Left ventricle myocardium inferior (tissue), 1 donor: ENCODE measurements at regions not wholly inside any gene's neighbourhood (a gene's known extent, or its start where the extent isn't known, plus 50 kb on each side); places are given as distances from the start of the nearest gene placed in this dataset.
A peak's percentile ranks its signal among the peaks of the same experiment; 100 is the strongest.

Experiments used
- DNase-seq: peaks from one replicate; pipeline ENCODE4 v3.0.0-alpha.2; 2020
- H3K27ac ChIP-seq: fragments of 200-600 bp; replicated peaks from 2 replicates; pipeline ENCODE4 v1.8.0; 2021
- H3K27me3 ChIP-seq: fragments of 200-600 bp; 2 replicates; pipeline ENCODE4 v1.8.0; 2021; ENCODE audit warnings: low read depth
- H3K36me3 ChIP-seq: fragments of 200-600 bp; 2 replicates; pipeline ENCODE4 v1.8.0; 2021
- H3K4me1 ChIP-seq: fragments of 200-600 bp; 2 replicates; pipeline ENCODE4 v1.8.0; 2021
- H3K4me3 ChIP-seq: fragments of 200-600 bp; 2 replicates; pipeline ENCODE4 v1.8.0; 2021; ENCODE audit warnings: mild to moderate bottlenecking, moderate library complexity
- H3K9me3 ChIP-seq: fragments of 200-600 bp; replicated peaks from 2 replicates; pipeline ENCODE4 v1.8.0; 2021
- CTCF ChIP-seq: fragments of 200-600 bp; IDR thresholded peaks from 2 replicates; pipeline ENCODE4 v1.8.0; 2021; ENCODE audit warnings: antibody characterized with exemption, mild to moderate bottlenecking, borderline replicate concordance
- intact Hi-C: fragments of 100-400 bp; cut with micrococcal nuclease; formaldehyde crosslinking; loops from one replicate; pipeline ENCODE4 v1.11.0; 2022
- donor health status: DM: no; HTN: yes; CAD: no; lungs with severe emphysema.

DNA sequence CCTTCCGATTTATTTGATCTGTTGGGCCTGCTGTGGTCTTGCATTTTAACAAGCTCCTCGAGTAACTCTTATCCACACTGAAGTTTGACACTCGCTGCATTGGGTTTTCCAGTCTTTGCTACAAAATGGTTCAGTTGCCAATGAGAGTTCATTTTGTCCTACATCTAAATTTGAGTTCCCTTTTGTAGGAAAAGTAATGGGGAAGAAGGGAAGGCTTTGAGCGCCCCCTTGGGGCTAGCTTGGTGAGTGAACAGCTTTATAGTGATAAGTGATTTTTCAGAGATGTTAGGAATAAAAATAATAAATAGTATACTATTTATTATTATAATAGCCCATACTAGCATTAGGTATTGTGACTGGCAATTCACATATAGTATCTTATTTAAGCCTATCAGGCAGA is 89.9 kb upstream of the GNAQ start:
- Histone ChIP-seq H3K9me3 (peaks cover 7% of the 10 kb centered on the region), H3K36me3 (no peaks in the 10 kb centered on the region), H3K4me3 (no peak overlapping the region), H3K27ac (no peak overlapping the region), H3K4me1 (no peaks in the 10 kb centered on the region), H3K27me3 (no peaks in the 10 kb centered on the region)
- TF ChIP-seq CTCF, result peak; percentile 60
- peak; percentile 45 for DNase-seq
- intact Hi-C loops, result no loop called here

DNA sequence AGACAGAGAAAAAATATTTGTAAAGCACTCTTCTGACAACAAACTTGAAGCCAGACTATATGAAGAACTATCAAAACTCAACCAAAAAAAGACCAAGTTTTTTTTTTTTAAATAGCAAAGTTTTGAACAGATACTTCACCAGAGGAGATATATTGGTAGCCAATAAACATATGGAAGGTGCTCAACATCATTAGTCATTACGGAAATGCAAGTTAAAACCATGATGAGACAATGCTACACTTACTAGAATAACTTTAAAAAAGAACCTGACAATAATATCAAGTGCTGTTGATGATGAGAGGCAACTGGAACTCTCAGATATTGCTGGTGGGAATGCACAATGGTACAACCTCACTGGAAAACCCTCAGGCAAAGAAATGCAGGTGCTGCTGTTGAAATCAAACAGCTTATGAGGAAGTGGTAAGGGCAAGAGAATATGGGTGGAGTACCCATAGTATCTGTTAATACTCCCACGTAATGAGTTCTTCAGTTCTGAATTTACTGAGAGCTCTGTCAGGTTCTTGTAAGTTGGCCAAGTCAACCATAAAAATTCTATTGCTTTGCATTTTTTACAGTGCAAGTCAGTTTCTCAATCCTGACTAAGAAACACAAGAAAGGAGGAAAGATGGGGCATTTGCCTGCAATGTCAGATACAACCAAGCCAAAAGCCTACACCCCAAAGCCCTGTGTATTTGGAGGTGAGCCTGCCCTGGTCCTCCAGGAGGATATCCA is 87.3 kb upstream of the GNAQ start:
- no peaks in the 10 kb centered on the region for H3K27me3 ChIP-seq
- intact Hi-C loops, result no loop called here
- H3K27ac ChIP-seq, result no peak overlapping the region
- H3K4me1 ChIP-seq, result no peaks in the 10 kb centered on the region
- no peak for TF ChIP-seq CTCF
- H3K9me3 ChIP-seq, result peaks cover 7% of the 10 kb centered on the region
- no peak for DNase-seq
- no peak overlapping the region for H3K4me3 ChIP-seq
- no peaks in the 10 kb centered on the region for H3K36me3 ChIP-seq

DNA sequence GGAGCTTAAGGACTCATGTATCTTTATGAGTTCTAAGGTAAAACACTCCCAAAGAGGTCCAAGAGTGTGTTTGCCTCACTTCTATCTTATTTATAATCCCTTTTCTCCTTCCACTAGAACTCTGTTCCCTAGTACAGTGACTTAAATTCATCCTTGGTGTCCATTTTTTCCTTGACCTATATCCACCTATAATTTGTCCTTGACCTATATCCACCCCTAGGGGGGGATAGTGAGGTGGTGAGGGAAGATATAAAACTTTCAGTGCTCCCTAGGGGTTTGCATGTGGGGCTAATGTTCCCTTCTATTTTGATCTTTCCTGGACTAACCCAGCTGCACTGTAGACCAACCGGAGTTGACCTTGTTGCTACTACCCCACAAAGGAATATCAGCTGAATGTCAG is 83.5 kb upstream of the GNAQ start:
- Histone ChIP-seq H3K4me1 (no peaks in the 10 kb centered on the region), H3K27me3 (no peaks in the 10 kb centered on the region), H3K36me3 (no peaks in the 10 kb centered on the region), H3K4me3 (no peak overlapping the region), H3K27ac (no peak overlapping the region), H3K9me3 (no peaks in the 10 kb centered on the region)
- DNase-seq, result no peak
- intact Hi-C loops, result no loop called here
- TF ChIP-seq CTCF, result peak; percentile 23

DNA sequence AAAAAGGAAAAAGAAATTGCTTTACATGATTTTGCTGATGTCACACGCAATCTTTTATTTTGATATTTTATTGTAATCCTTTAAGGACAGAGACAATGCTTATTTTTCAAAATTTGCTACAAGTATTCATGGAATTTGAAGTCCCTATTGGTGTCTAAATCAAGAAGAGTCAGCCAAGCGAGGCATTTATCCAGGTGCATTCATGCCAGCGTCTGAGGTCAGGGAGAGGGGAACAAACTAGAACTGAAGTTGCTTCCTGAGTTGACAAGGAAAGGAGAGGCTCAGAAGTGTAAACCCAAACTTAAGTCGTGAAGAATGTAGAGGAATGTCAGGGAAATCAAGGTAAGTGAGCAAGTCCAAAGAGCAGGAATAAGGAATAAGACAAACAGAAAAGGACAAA is 83.0 kb upstream of the GNAQ start:
- DNase-seq, result no peak

DNA sequence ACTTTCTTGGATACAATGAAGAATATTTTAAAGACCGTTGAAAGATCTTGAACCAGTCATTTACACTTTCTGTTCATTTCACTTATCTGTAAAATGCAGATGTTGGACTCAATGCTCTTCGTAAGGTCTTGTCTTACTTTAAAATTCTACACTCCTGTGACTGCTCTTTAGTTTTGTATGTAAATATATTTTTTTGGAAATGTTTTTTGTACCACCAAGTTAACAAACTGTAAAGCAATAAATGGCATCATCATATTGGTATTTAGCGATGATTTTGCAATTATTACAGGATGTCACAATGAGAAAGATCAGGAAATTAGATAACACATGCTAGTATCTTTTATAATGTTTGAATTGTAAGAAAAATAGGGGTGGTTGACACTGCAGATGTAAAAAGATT is 80.8 kb upstream of the GNAQ start:
- TF ChIP-seq CTCF, result no peak
- no peak overlapping the region for H3K4me3 ChIP-seq
- intact Hi-C loops, result no loop called here
- no peak for DNase-seq
- no peaks in the 10 kb centered on the region for H3K27me3 ChIP-seq
- no peaks in the 10 kb centered on the region for H3K9me3 ChIP-seq
- H3K27ac ChIP-seq, result no peak overlapping the region
- H3K4me1 ChIP-seq, result no peaks in the 10 kb centered on the region
- H3K36me3 ChIP-seq, result no peaks in the 10 kb centered on the region

More for the DNA sequence above, 83.0 kb upstream of the GNAQ start:
- H3K9me3 ChIP-seq, result no peaks in the 10 kb centered on the region
- H3K27ac ChIP-seq, result no peak overlapping the region
- H3K36me3 ChIP-seq, result no peaks in the 10 kb centered on the region
- no peaks in the 10 kb centered on the region for H3K27me3 ChIP-seq
- intact Hi-C loops, result no loop called here
- TF ChIP-seq CTCF, result no peak
- H3K4me1 ChIP-seq, result no peaks in the 10 kb centered on the region
- no peak overlapping the region for H3K4me3 ChIP-seq
